GM19467 (cell line): ENCODE measurements at regions not wholly inside any gene's neighbourhood (a gene's known extent, or its start where the extent isn't known, plus 50 kb on each side); places are given as distances from the start of the nearest gene placed in this dataset.
"Not testable (repeated sequence)": the region's sequence is repeated elsewhere in the genome, so short reads cannot be mapped to it uniquely, and the experiment has no call there.

Experiments
- ATAC-seq: cut with Tn5 transposase; IDR thresholded peaks from one replicate; pipeline ENCODE4 v1.9.1; 2021; ENCODE audit warnings: mild to moderate bottlenecking, moderate library complexity; ENCODE audit not compliant: unreplicated experiment

DNA sequence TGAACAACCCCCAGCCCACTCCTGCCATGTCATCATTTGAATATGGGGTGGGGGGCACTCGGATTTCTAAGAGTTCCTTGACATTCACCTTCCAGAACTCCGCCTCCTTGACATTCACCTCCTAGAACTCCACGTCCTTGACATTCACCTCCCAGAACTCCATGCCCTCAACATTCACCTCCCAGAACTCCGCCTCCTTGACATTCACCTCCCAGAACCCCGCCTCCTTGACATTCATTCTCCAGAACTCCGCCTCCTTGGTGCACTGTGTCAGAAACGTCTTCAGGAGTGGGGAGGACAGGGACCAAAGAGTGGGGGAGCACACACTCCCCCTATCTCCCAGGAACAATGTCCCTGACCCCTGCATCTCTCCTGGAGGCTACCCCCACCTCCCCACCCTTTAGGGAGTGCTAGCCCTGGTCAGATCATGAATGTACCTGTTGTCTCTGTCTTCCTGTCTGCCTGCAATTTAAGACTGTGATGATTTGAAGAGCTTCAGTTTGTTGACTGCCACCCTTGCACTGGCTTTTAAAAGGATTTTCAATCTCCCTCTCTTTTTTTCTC lies 110.1 kb downstream of the NPTX2 start:
- no peak for ATAC-seq

DNA sequence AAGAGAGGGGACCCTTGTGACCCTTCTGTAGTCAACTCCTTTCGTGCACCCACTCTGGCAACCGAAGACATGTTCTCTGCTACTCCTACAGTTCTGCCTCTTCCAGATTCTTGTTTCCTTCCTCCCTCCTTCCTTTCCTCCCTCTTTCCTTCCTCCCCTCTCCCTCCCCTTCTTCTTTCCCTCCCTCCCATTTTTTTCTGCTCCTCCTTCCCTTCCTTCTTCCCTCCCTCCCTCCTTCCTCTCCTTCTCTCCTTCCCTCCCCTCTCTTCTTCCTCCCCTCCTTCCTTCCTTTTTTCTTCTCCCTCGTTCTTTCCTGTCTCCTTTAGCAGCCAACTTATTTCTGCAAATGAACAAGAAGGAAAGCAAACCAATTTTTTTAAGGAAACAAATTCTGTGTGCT lies 111.5 kb downstream of the NPTX2 start:
- no peak for ATAC-seq

DNA sequence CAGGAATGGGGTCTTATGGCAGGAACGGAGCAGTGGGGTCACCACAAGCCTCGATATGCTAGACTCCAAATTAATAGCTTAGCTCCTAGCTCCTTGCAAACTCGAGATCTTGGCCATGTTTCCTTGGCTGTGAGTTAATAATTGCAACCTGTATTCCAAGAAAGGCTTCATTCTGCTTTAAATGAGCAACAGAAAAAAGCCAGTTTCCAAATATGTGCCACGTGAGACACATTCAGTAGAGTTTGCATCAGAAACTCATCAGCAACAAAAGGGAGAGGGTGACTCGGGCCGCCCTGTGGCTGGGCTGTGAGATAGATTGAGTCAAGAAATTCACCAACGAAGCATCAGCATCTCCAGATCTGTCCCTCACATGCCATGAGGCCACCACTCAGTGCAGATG lies 112.0 kb downstream of the NPTX2 start:
- no peak for ATAC-seq

DNA sequence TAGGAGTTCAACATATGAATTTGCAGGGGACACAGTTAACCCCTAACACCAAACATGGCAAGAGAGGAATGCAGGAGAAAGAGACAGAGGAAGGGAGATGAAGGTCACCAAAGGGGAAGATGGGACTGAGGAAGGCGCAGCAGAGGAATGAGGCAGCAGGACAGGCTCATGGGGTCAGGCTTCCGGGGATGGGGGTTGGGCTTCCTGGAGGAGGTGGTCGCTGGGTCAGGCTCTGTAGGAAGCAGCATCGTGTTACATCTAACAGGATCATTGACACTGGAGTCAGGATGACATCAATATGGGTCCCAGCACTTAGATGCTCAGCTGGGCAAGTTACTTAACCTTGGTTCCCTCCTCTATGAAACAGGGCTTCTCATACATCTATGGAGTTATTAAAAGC lies 113.2 kb downstream of the NPTX2 start:
- ATAC-seq: no peak

DNA sequence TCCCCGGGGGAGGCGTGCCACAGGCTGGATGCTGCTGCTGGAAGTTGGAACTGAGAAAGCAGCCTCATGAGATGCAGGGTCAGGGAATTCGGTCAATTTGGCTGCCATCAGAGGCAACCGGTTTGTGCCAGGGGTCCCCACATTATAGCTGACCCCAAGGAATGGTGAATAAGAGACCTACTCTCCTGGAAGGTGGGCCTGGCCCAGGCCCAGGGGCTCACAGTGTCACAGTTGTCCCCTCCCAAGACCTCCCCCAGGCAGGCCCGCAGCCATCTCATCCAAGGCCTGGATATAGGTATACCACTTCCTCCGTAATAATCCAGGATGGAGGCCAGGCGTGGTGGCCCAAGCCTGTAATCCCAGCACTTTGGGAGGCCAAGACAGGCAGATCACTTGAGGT lies 114.6 kb downstream of the NPTX2 start:
- ATAC-seq: no peak

DNA sequence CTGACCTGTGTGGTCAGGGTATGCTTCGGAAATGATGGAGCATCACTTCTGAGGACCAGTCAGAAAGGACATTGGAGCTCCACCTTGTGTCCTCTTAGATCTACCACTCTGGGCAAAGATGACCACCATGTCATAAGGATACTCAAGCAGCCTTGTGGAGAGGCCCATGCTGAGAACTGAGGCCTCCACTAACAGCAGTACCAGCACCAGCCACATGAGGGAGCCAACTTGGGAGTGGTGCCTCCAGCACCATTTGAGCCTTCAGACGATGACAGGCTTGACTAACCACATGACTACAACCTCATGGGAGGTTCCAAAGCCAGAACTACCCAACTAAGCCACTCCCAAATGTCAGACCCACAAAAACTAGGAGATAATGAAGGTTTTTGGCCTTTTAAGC lies 116.0 kb downstream of the NPTX2 start:
- ATAC-seq: no peak

DNA sequence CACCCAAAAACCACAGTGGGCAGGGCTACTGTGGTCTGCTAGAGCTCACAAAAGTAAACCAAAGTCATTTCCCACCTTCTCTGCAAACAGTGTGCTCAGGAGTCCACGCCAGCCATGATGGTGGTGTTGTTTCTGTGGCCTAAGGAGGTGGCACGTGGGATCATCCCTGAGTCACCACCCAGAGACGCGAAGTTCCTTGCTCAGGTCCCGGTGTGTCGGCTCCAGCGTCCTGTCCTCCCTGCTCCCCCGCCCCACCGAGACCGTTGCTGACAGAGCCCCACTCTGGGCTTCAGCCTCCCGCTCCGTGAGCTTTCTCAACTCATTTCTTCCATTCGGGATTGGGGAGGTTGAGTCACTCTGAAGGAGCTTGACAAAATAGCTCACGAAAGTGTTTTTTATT lies 118.7 kb downstream of the NPTX2 start:
- no peak for ATAC-seq

DNA sequence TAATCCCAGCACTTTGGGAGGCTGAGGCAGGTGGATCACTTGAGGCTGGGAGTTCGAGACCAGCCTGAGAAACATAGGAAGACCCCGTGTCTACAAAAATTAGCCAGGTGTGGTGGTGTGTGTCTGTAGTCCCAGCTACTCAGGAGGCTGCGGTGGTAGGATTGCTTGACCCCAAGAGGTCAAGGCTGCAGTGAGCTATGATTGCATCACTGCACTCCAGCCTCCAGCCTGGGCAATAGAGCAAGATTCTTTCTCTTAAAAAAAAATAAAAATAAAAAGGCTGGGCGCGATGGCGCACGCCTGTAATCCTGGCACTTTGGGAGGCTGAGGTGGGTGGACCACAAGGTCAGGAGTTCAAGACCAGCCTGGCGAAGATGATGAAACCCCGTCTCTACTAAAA lies 119.4 kb downstream of the NPTX2 start:
- ATAC-seq: not testable (repeated sequence)

DNA sequence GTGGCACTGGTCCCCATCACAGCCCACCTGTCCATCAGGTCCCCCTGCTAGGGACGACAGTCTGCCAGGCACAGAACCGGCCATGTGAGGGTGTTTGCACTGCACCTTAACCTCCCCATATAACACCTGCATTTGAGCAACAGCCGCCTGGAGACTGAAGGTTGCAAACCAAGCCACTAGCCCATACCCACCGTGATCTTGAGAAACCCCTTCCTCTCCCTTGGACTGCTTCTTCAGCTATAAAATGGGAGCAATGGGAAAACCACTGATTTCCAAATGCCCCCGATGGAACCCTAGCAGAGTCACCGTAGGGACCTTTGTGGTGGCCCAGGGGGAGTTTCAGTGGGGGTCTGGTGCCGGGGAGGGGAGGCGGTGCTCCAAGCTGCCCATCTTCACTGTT lies 120.1 kb downstream of the NPTX2 start:
- no peak for ATAC-seq

DNA sequence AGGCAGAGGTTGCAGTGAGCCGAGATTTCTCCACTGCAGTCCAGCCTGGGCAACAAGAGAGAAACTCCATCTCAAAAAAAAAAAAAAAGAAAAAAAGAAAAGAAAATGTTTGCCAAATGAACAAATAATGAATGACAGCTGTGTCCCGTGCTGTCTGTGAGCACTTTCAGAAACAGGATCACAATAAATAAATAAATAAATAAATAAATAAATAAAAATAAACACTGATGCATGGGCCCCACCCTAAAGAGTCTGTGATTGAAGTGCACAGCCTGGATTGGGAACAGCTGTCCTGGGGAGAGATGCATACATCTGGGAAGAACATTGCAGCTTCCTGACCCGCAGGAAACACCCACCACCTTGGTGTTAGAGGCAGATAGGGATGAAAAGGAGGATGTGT lies 123.6 kb downstream of the NPTX2 start:
- no peak for ATAC-seq

DNA sequence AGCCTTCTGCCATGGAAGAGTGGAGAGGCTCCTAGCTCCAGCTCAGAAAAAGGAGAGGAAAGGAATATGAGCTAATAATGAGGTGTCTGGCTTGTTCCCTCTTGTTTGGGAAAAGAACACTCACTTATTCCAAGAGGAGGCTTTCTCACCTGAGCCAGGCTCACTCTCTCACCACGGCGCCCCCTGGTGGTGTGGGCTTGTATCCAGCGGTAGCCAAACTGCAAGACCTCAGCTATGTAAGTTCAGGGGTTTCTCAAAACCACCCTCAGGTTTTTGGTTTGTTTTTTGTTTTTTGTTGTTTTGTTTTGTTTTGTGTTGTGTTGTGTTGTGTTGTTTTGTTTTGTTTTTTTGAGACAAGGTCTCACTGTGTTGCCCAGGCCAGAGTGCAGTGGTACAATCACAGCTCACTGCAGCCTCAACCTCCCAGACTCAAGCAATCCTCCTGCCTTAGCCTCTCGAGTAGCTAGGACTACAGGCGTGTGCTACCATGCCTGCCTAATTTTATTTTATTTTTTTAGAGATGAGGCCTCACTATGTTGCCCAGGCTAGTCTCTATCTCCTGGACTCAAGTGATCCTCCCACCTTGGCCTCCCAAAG lies 124.0 kb downstream of the TMEM130 start:
- no peak for ATAC-seq

DNA sequence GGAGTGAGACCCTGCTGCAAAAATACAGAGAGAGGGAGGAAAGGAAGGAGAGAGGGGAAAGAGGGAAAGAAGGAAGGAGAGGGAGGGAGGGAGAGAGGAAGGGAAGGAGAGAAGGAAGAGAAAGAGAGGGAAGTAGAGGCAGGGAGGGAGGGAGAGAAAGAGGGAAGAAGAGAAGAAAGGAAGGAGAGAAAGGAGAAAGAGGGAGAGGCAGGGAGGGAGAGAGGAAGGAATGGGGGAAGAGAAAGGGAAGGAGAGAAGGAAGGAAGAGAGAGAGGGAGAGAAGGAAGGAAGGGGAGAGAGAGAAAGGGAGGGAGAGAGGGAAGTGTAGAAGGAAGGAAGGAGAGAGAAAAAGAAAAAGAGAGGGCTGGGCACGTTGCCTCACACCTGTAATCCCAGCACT lies 121.7 kb downstream of the TMEM130 start:
- no peak for ATAC-seq

DNA sequence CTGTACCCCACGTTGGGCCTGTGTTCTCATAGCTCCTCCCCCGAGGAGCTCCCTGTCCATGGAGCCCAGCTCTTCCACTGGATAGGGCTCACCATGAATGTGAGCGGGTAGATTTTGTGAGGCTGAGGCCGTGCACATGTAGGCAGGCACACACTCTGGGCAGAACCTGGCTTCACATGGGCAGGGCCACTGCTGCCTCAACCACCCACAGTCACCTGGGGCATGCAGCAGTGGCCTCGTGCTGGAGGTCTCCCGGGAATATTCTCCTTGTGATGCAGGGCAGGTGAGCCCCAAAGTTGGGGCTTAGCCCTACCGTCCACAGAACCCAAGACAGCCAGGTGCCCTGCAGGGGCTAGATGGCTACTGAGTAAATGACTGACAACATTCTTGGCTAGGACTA lies 116.6 kb downstream of the TMEM130 start:
- ATAC-seq: no peak

DNA sequence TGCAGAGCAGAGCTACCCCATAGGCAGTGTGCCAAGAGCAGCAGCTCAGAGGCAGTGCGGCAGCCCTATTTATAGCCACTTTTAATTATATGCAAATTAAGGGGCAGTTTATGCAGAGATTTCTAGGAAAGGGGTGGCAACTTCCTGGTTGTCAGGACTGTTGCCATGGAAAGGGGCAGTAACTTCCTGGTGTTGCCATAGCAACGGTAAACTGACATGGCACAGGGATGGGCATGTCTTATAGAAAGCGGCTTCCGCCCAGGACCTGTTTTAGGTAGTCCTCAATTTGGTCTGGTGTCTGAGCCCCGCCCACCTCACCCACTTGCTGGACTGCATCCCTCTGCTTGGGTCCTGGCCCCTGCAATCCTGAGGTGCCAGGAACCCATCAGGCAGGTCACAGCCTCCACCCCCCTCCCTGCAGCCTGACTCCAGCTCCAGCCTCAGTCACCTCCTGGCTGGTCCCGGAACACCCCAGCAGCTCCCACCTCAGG lies 115.8 kb downstream of the TMEM130 start:
- ATAC-seq: no peak

DNA sequence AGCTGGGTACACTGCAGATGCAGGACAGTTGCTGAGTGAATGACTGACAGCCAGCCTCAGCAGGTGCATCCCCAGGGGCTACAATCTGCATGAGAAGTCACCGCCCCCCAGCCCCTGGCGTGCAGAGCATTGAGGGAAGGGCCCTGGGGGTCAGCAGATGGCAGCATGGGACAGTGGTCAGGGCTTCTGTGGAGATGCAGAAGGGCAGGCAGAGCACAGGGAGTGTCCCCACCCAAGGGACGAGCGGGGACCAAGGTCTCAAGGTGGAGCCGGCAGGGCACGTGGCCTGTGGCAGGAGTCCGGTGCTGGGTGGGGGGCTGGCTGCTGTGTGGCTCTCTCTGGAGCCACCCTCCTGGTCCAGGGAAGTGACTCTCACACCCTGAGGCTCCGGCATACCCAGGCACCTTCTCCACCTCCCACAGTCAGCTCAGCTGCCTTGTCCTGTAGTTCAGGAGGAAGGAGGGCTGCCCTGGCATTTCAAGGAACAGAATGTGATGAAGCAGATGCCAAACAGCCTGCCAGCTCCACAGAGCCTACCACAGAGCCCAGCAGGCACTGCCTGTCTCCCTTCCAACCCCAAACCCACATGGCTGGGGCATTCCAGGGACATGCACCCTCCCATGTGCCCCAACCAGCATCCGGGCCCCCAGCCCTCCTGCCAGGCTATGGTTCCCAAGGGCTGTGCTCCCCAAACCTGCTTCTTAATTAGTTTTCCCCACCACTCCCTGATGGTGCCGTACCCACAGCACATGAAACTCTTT lies 114.5 kb downstream of the TMEM130 start:
- no peak for ATAC-seq

DNA sequence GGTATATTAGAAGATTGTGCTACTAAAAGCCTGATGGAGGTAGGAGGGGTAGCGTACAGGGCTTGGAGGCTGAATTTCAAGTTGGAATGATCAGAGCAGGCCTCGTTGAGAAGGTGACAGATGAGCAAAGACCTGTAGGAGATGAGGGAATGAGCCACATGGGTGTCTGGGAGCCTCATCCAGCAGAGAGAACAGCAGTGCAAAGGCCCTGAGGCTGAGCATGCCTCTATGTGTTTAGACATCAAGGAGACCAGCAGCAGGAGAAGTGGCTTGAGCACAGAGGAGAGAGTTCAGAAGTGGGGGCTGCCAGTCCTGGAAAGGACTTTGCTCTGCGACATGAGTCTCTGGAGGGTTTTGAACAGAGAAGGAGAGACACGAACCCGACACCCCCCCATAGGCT lies 111.7 kb downstream of the TMEM130 start:
- ATAC-seq: no peak

DNA sequence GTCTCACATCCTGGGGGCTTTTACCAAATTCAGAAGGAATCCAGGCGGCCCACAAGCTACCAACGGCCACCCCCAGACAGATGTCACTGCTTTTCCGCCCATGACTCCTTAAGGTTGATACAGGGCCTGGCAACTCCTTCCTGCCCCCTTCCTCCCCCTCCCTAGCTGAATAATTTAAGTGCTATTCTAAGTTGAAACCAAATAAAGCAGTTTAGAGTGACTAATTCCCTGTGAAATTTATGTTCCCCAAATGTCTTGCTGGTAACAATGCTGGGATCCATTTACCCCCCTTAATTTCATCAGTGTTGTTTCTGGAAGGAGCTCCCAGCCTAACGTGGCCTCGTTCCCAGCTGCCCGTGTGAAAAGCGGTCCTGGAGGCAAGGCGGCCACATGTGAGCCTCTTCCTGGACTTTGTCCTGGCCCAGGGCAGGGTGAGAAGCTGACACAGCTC lies 109.6 kb downstream of the TMEM130 start:
- ATAC-seq: no peak

DNA sequence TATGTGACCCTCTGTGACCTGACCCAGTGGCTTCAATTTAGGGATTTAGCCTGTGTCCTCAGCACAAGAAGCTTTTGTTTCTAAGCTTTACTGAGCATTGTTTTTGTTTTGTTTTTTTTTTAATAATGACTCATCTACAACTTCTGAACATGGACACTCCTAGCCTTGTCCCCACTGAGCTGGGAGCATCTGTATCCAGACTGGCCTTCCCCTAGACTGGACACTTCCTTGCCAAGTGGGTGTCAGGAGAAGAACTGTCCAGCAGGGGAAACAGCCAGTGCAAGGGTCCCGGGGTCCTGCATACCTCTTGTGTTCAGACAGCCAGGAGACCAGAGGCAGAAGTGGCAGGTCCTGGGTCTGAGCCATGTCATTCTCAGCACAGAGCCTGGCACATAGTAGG lies 108.6 kb downstream of the TMEM130 start:
- no peak for ATAC-seq

DNA sequence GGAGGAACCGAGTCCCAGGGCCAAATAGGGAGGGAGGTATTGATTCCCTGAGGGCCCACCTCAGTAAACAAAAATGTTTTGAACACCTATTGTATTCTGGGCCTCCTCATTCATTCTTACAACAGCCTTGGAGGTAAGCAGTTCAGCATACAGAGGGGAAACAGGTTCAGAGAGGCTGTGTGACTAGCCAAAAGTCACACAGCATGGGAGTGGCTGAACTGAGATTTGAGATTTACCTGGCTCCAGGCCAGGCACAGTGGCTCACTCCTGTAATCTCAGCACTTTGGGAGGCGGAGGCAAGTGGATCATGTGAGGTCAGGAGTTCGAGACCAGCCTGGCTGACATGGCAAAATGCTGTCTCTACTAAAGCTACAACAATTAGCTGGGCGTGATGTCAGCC lies 107.2 kb downstream of the TMEM130 start:
- ATAC-seq: no peak

DNA sequence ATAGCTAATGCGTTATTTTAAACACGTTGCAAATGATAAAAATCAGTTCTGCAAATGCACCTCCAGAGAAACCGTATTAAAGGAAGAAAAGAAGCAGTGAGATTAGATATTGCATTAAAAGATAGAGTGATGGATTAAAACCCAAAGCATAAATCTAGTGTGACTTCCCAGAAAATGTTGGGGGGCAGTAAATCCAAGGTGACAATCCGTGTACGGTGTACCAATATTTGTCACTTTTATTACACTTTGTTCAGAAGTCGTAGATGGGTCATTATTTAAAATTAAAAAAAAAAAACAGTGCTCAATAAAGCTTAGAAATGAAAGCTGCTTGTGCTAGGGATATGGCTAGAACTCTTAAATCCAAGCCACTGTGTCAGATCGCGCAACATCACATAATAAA lies 106.4 kb downstream of the TMEM130 start:
- ATAC-seq: no peak

DNA sequence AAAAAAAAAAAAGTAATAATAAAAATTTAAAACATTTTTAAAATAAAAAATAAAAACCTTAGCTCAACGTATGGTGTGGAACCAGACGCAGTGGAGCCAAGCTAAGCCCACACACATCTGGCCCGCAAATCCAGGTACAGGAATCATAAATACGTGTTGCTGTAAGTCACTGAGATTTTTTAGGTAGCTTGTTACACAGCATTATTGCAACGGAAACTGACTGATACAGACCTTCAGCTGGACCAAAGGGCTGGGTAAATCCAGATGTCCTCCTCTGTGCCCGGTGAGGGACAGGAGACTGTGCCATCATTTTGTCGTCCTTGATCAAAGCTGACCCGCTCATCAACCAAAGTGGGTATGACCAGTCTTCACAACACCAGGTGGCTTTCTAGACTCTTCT lies 104.9 kb downstream of the TMEM130 start:
- ATAC-seq: no peak

DNA sequence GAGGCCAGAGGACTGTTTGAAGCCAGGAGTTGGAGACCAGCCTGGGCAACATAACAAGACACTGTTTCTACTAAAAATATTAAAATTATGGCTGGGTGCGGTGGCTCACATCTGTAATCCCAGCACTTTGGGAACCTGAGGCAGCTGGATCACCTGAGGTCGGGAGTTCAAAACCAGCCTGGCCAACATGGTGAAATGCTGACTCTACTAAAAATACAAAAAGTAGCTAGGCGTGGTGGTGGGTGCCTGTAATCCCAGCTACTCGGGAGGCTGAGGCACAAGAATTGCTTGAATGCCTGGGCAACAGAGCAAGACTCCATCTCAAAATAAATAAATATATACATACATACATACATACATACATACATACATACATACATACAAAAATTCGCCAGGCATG lies 99.7 kb downstream of the TMEM130 start:
- ATAC-seq: not testable (repeated sequence)
